ENCODE measurements at regions not wholly inside any gene's neighbourhood (a gene's known extent, or its start where the extent isn't known, plus 50 kb on each side); places are given as distances from the start of the nearest gene placed in this dataset.

GRCh38 chr4:184899261-184900134, 73.7 kb upstream of the ACSL1 start:
- intact Hi-C loops (cut with DNase I): no loop called here
- peak overlapping the region in 1 of 2 donors; percentile 15 for H3K27ac ChIP-seq (ENCODE audit: low read depth in 2 of 2, low read length in 2 of 2)
- no peak for TF ChIP-seq CTCF (IDR thresholded peaks at IDR 0.05; ENCODE audit: borderline replicate concordance, extremely low read depth, insufficient read depth)

GRCh38 chr4:184900184-184900583, 74.4 kb upstream of the ACSL1 start:
- Histone ChIP-seq H3K27ac (ENCODE audit: low read depth in 2 of 2, low read length in 2 of 2) (peak overlapping the region in 1 of 2 donors; percentile 15), H3K4me3 (ENCODE audit: low read length in 3 of 3) (no peak overlapping the region), H3K4me1 (ENCODE audit: control insufficient read depth in 2 of 3, insufficient read depth in 2 of 3, low read depth in 1 of 3, low read length in 3 of 3) (peaks cover 0 to 6% (median 0%) of the 10 kb centered on the region in 3 donors), H3K9ac (ENCODE audit: low read length in 3 of 3) (no peak overlapping the region), H3K36me3 (ENCODE audit: control insufficient read depth in 2 of 3, insufficient read depth in 3 of 3, low read length in 3 of 3) (no peaks in the 10 kb centered on the region), H3K27me3 (ENCODE audit: control insufficient read depth, insufficient read depth, low read length) (no peaks in the 10 kb centered on the region), H3K9me3 (ENCODE audit: control insufficient read depth in 2 of 3, insufficient read depth in 1 of 3, low read length in 3 of 3) (no peaks in the 10 kb centered on the region)
- no peak for TF ChIP-seq CTCF (IDR thresholded peaks at IDR 0.05; ENCODE audit: borderline replicate concordance, extremely low read depth, insufficient read depth)
- DNase-seq (no peak), FAIRE-seq (no peak)
- intact Hi-C loops (cut with DNase I): no loop called here

More at GRCh38 chr4:184899261-184900134, 73.7 kb upstream of the ACSL1 start:
- FAIRE-seq (no peak), DNase-seq (peak in 1 of 5 donors; percentile 90)
- no peaks in the 10 kb centered on the region for H3K36me3 ChIP-seq (ENCODE audit: control insufficient read depth in 2 of 3, insufficient read depth in 3 of 3, low read length in 3 of 3)
- no peaks in the 10 kb centered on the region for H3K9me3 ChIP-seq (ENCODE audit: control insufficient read depth in 2 of 3, insufficient read depth in 1 of 3, low read length in 3 of 3)
- no peak overlapping the region for H3K4me3 ChIP-seq (ENCODE audit: low read length in 3 of 3)
- no peak overlapping the region for H3K9ac ChIP-seq (ENCODE audit: low read length in 3 of 3)
- H3K27me3 ChIP-seq (ENCODE audit: control insufficient read depth, insufficient read depth, low read length): no peaks in the 10 kb centered on the region
- peaks cover 0 to 6% (median 0%) of the 10 kb centered on the region in 3 donors for H3K4me1 ChIP-seq (ENCODE audit: control insufficient read depth in 2 of 3, insufficient read depth in 2 of 3, low read depth in 1 of 3, low read length in 3 of 3)

GRCh38 chr4:184902550-184902949, 76.8 kb upstream of the ACSL1 start:
- intact Hi-C loops (cut with DNase I): no loop called here

More at GRCh38 chr4:184902550-184902949, 76.8 kb upstream of the ACSL1 start:
- Histone ChIP-seq H3K27ac (ENCODE audit: low read depth in 2 of 2, low read length in 2 of 2) (no peak overlapping the region), H3K4me1 (ENCODE audit: control insufficient read depth in 2 of 3, insufficient read depth in 2 of 3, low read depth in 1 of 3, low read length in 3 of 3) (peaks cover 0 to 6% (median 0%) of the 10 kb centered on the region in 3 donors), H3K9ac (ENCODE audit: low read length in 3 of 3) (no peak overlapping the region), H3K36me3 (ENCODE audit: control insufficient read depth in 2 of 3, insufficient read depth in 3 of 3, low read length in 3 of 3) (no peaks in the 10 kb centered on the region), H3K4me3 (ENCODE audit: low read length in 3 of 3) (no peak overlapping the region), H3K27me3 (ENCODE audit: control insufficient read depth, insufficient read depth, low read length) (no peaks in the 10 kb centered on the region), H3K9me3 (ENCODE audit: control insufficient read depth in 2 of 3, insufficient read depth in 1 of 3, low read length in 3 of 3) (no peaks in the 10 kb centered on the region)
- FAIRE-seq (no peak), DNase-seq (no peak)
- TF ChIP-seq CTCF (IDR thresholded peaks at IDR 0.05; ENCODE audit: borderline replicate concordance, extremely low read depth, insufficient read depth): no peak

Measured in kidney (tissue), 13 donors.